ENCODE measurements at regions not wholly inside any gene's neighbourhood (a gene's known extent, or its start where the extent isn't known, plus 50 kb on each side); places are given as distances from the start of the nearest gene placed in this dataset.

GRCh38 chr18:73749304-73749703 is 398.3 kb downstream of the FBXO15 start:
- no TSS peak for BruUV-seq (replicated peaks)
- Histone ChIP-seq H3K27me3 (replicated peaks in 1 of 2; ENCODE audit: control insufficient read depth in 2 of 2, insufficient read depth in 2 of 2, low read length in 1 of 2) (no peaks in the 10 kb centered on the region), H3K9ac (ENCODE audit: control insufficient read depth, insufficient read depth, low read length) (no peak overlapping the region), H3K27ac (ENCODE audit: control insufficient read depth, insufficient read depth) (no peak overlapping the region), H3K4me3 (no peak overlapping the region), H3K36me3 (ENCODE audit: control insufficient read depth in 2 of 2, insufficient read depth in 2 of 2, low read length in 1 of 2) (no peaks in the 10 kb centered on the region), H2AFZ (ENCODE audit: control insufficient read depth, low read depth, low read length) (no peak overlapping the region), H3K9me3 (replicated peaks; ENCODE audit: control insufficient read depth, insufficient read depth, low read length) (no peaks in the 10 kb centered on the region), H3K4me2 (ENCODE audit: control insufficient read depth, insufficient read depth) (no peak overlapping the region), H3K79me2 (ENCODE audit: control insufficient read depth, insufficient read depth, low read length) (no peaks in the 10 kb centered on the region), H4K20me1 (ENCODE audit: control insufficient read depth, insufficient read depth) (no peaks in the 10 kb centered on the region), H3K4me1 (ENCODE audit: control insufficient read depth, insufficient read depth, low read length) (no peaks in the 10 kb centered on the region)
- in situ Hi-C loops (cut with MboI), result no loop called here
- ChIA-PET POLR2A (no interaction called here), RAD21 (ENCODE audit: unreplicated experiment) (no interaction called here), SMC1A (ENCODE audit: uncharacterized antibody, unreplicated experiment) (no interaction called here), CTCF (no interaction called here)
- intact Hi-C loops (cut with micrococcal nuclease; ENCODE audit: unreplicated experiment), result no loop called here
- ATAC-seq (no peak), FAIRE-seq (no peak), DNase-seq (ENCODE audit: low read depth, low spot score) (no peak)
- no peak for TF ChIP-seq NRF1 (conservative IDR thresholded peaks at IDR 0.05; ENCODE audit: low read depth, low read length)
- 0% methylated on average over 2 of the region's 2 CpGs for WGBS (ENCODE audit: insufficient coverage, insufficient replicate concordance, low lambda C conversion rate, missing lambda C conversion rate)

- in situ Hi-C loops (cut with MboI) (no loop called here), intact Hi-C loops (cut with micrococcal nuclease; ENCODE audit: unreplicated experiment) (no loop called here)
- Histone ChIP-seq H3K9me3 (replicated peaks; ENCODE audit: control insufficient read depth, insufficient read depth, low read length) (no peaks in the 10 kb centered on the region), H3K4me1 (ENCODE audit: control insufficient read depth, insufficient read depth, low read length) (no peaks in the 10 kb centered on the region), H2AFZ (ENCODE audit: control insufficient read depth, low read depth, low read length) (no peak overlapping the region), H3K36me3 (ENCODE audit: control insufficient read depth in 2 of 2, insufficient read depth in 2 of 2, low read length in 1 of 2) (no peaks in the 10 kb centered on the region), H3K4me2 (ENCODE audit: control insufficient read depth, insufficient read depth) (no peak overlapping the region), H4K20me1 (ENCODE audit: control insufficient read depth, insufficient read depth) (no peaks in the 10 kb centered on the region), H3K27ac (ENCODE audit: control insufficient read depth, insufficient read depth) (no peak overlapping the region), H3K4me3 (no peak overlapping the region), H3K9ac (ENCODE audit: control insufficient read depth, insufficient read depth, low read length) (no peak overlapping the region), H3K79me2 (ENCODE audit: control insufficient read depth, insufficient read depth, low read length) (no peaks in the 10 kb centered on the region), H3K27me3 (replicated peaks in 1 of 2; ENCODE audit: control insufficient read depth in 2 of 2, insufficient read depth in 2 of 2, low read length in 1 of 2) (no peaks in the 10 kb centered on the region)
- POLR2A ChIA-PET, result no interaction called here
- CTCF ChIA-PET, result no interaction called here
- 20% methylated on average over 4 of the region's 4 CpGs for WGBS (ENCODE audit: insufficient coverage, insufficient replicate concordance, low lambda C conversion rate, missing lambda C conversion rate)
- FAIRE-seq (no peak), DNase-seq (ENCODE audit: low read depth, low spot score) (no peak), ATAC-seq (no peak)
- SMC1A ChIA-PET (ENCODE audit: uncharacterized antibody, unreplicated experiment), result no interaction called here
- no TSS peak for BruUV-seq (replicated peaks)
- TF ChIP-seq SMC3 (IDR thresholded peaks at IDR 0.05; ENCODE audit: borderline replicate concordance, low read length) (no peak), ZNF592 (IDR thresholded peaks at IDR 0.05) (no peak), FOXK2 (IDR thresholded peaks at IDR 0.05) (no peak), JUND (IDR thresholded peaks at IDR 0.05; ENCODE audit: low read depth, low read length) (no peak), EP300 (IDR thresholded peaks at IDR 0.05; ENCODE audit: borderline replicate concordance in 1 of 2, control insufficient read depth in 1 of 2, low read depth in 2 of 2, low read length in 2 of 2) (no peak)
- RAD21 ChIA-PET (ENCODE audit: unreplicated experiment), result no interaction called here
These were observed 398.9 kb downstream of the FBXO15 start for GRCh38 chr18:73748731-73749130.
